Germinal center (tissue), 1 donor: ENCODE measurements at regions not wholly inside any gene's neighbourhood (a gene's known extent, or its start where the extent isn't known, plus 50 kb on each side); places are given as distances from the start of the nearest gene placed in this dataset.

ENCODE experiments used
- DNase-seq: peaks from one replicate; pipeline ENCODE4 v3.0.0; 2012; ENCODE audit warnings: mixed read lengths, low spot score

- no peak for DNase-seq
Observed at GRCh38 chr3:113096188-113096892, 105.6 kb downstream of the GTPBP8 start.

- DNase-seq: no peak
Observed at GRCh38 chr3:113097960-113098447, 107.2 kb downstream of the GTPBP8 start.

GRCh38 chr3:113100063-113100462 is 109.3 kb downstream of the GTPBP8 start:
- DNase-seq: no peak

GRCh38 chr3:113103588-113103987 is 107.8 kb upstream of the BOC start:
- no peak for DNase-seq

- DNase-seq: no peak
Observed at GRCh38 chr3:113104357-113105092, 106.8 kb upstream of the BOC start.

GRCh38 chr3:113105093-113105449 is 106.3 kb upstream of the BOC start:
- DNase-seq: no peak

GRCh38 chr3:113105966-113106660 is 105.2 kb upstream of the BOC start:
- no peak for DNase-seq

GRCh38 chr3:113110267-113110666 is 101.1 kb upstream of the BOC start:
- no peak for DNase-seq

GRCh38 chr3:113111011-113111707 is 100.2 kb upstream of the BOC start:
- DNase-seq: no peak

- DNase-seq: no peak
Observed at GRCh38 chr3:113113361-113113760, 98.0 kb upstream of the BOC start.

GRCh38 chr3:113117511-113118234 is 93.7 kb upstream of the BOC start:
- DNase-seq: no peak

- DNase-seq: no peak
Observed at GRCh38 chr3:113118336-113118735, 93.0 kb upstream of the BOC start.

- DNase-seq: no peak
Observed at GRCh38 chr3:113124256-113124830, 87.0 kb upstream of the BOC start.

GRCh38 chr3:113125951-113126350 is 85.4 kb upstream of the BOC start:
- no peak for DNase-seq

GRCh38 chr3:113128386-113129015 is 82.9 kb upstream of the BOC start:
- DNase-seq: no peak

GRCh38 chr3:113129168-113129567 is 82.2 kb upstream of the BOC start:
- DNase-seq: no peak

- no peak for DNase-seq
Observed at GRCh38 chr3:113132571-113132996, 78.8 kb upstream of the BOC start.

- DNase-seq: no peak
Observed at GRCh38 chr3:113133140-113133539, 78.2 kb upstream of the BOC start.

GRCh38 chr3:113136071-113136470 is 75.3 kb upstream of the BOC start:
- DNase-seq: peak; percentile 15

GRCh38 chr3:113136544-113136943 is 74.8 kb upstream of the BOC start:
- no peak for DNase-seq
